H1 (cell line): ENCODE measurements at regions not wholly inside any gene's neighbourhood (a gene's known extent, or its start where the extent isn't known, plus 50 kb on each side); places are given as distances from the start of the nearest gene placed in this dataset.

Source experiments
- CTCF ChIA-PET: fragments of 300-600 bp; sonication (Branson Sonifier 250); formaldehyde crosslinking; loops from one replicate; lab custom pipeline; 2021; ENCODE audit not compliant: partially characterized antibody; lab: Charles Lee
- POLR2A ChIA-PET: fragments of 300-600 bp; sonication (Branson Sonifier 250); formaldehyde crosslinking; loops from one replicate; lab custom pipeline; 2021; ENCODE audit warnings: inconsistent platforms; ENCODE audit not compliant: partially characterized antibody; lab: Charles Lee
- DNase-seq, 2 experiments: peaks; one replicate each; pipeline versions ENCODE4 v3.0.0 to v3.0.0-alpha.2; 2010 to 2022; ENCODE audit warnings: low spot score in 2 of 2, low read depth in 1 of 2, mixed read lengths in 1 of 2
- FAIRE-seq: peaks from 2 replicates; lab custom pipeline; 2011; peaks lifted over from hg19 to GRCh38; lab: Jason Lieb, UNC
- H2AFZ ChIP-seq: 2 replicates; pipeline ENCODE4 v1.8.1; 2012; ENCODE audit warnings: low read length, inconsistent platforms
- H2AK5ac ChIP-seq: 2 replicates; pipeline ENCODE4 v1.6.1; 2013; ENCODE audit warnings: low read depth, low read length
- H2BK120ac ChIP-seq: replicated peaks from 2 replicates; pipeline ENCODE3; 2013; ENCODE audit warnings: low read depth, low read length, inconsistent platforms
- H2BK12ac ChIP-seq: 2 replicates; pipeline ENCODE4 v1.6.1; 2013; ENCODE audit warnings: low read depth, low read length
- H2BK15ac ChIP-seq: 2 replicates; pipeline ENCODE4 v1.6.1; 2013; ENCODE audit warnings: low read length
- H2BK20ac ChIP-seq: 2 replicates; pipeline ENCODE4 v1.6.1; 2013; ENCODE audit warnings: low read length
- H2BK5ac ChIP-seq: 2 replicates; pipeline ENCODE4 v1.6.1; 2013; ENCODE audit warnings: low read depth, low read length
- H3K14ac ChIP-seq: 2 replicates; pipeline ENCODE4 v1.6.1; 2013; ENCODE audit warnings: inconsistent platforms; ENCODE audit not compliant: insufficient read length
- H3K18ac ChIP-seq: 2 replicates; pipeline ENCODE4 v1.6.1; 2013; ENCODE audit warnings: low read length; ENCODE audit errors: extremely low read depth
- H3K23ac ChIP-seq: 2 replicates; pipeline ENCODE4 v1.6.1; 2013; ENCODE audit warnings: inconsistent platforms; ENCODE audit not compliant: insufficient read length
- H3K23me2 ChIP-seq: 2 replicates; pipeline ENCODE4 v1.6.1; 2013; ENCODE audit warnings: low read depth, low read length
- H3K27ac ChIP-seq: 2 replicates; pipeline ENCODE4 v1.6.1; 2011; ENCODE audit warnings: low read depth, low read length, inconsistent platforms
- H3K27me3 ChIP-seq, 4 experiments: replicated peaks in 1 of 4; 1 replicate in 1 of 4; 2 replicates in 3 of 4; pipeline versions ENCODE4 v1.6.1 to v1.8.1; 2011 to 2013; ENCODE audit warnings: low read length in 3 of 4, mild to moderate bottlenecking in 3 of 4, inconsistent platforms in 2 of 4, mixed read lengths in 2 of 4, moderate library complexity in 1 of 4; ENCODE audit not compliant: control insufficient read depth in 3 of 4, insufficient read depth in 3 of 4; ENCODE audit errors: extremely low read depth in 1 of 4
- H3K36me3 ChIP-seq, 4 experiments: 2 replicates each; pipeline versions ENCODE4 v1.6.1 to v1.8.1; 2011 to 2013; ENCODE audit warnings: mild to moderate bottlenecking in 4 of 4, low read length in 3 of 4, moderate library complexity in 2 of 4, control low read depth in 1 of 4, inconsistent platforms in 1 of 4; ENCODE audit not compliant: insufficient read depth in 4 of 4, control insufficient read depth in 2 of 4
- H3K4ac ChIP-seq: replicated peaks from 2 replicates; pipeline ENCODE3; 2013; ENCODE audit warnings: low read length, low read depth, mixed read lengths, inconsistent platforms; ENCODE audit not compliant: insufficient read length
- H3K4me1 ChIP-seq, 4 experiments: replicated peaks in 1 of 4; 1 replicate in 1 of 4; 2 replicates in 3 of 4; pipeline versions ENCODE4 v1.6.1 to v1.8.1; 2011 to 2013; ENCODE audit warnings: low read length in 3 of 4, inconsistent platforms in 2 of 4, mixed read lengths in 1 of 4; ENCODE audit not compliant: insufficient read depth in 4 of 4, control insufficient read depth in 3 of 4
- H3K4me2 ChIP-seq, 2 experiments: 2 replicates each; pipeline versions ENCODE4 v1.6.1 to v1.8.1; 2011 to 2013; ENCODE audit warnings: low read depth in 2 of 2, low read length in 2 of 2, control low read depth in 1 of 2, inconsistent platforms in 1 of 2, mild to moderate bottlenecking in 1 of 2; ENCODE audit not compliant: insufficient read depth in 1 of 2
- H3K4me3 ChIP-seq, 4 experiments: fragments of 200-600, 300-600 bp in 1 of 4; sonication (generic), shearing (Covaris generic), sonication (Bioruptor Twin) in 1 of 4; 2 replicates each; pipeline versions ENCODE4 v1.5.1 to v1.8.1; 2011 to 2016; ENCODE audit warnings: low read length in 4 of 4, low read depth in 3 of 4, control low read depth in 2 of 4, inconsistent platforms in 2 of 4, mild to moderate bottlenecking in 2 of 4, mixed read lengths in 1 of 4, moderate library complexity in 1 of 4; ENCODE audit not compliant: insufficient read depth in 2 of 4; ENCODE audit errors: extremely low read depth in 1 of 4
- H3K56ac ChIP-seq: replicated peaks from 2 replicates; pipeline ENCODE3; 2013; ENCODE audit warnings: low read depth, mild to moderate bottlenecking, mixed read lengths, low read length, inconsistent platforms; ENCODE audit not compliant: insufficient read length
- H3K79me1 ChIP-seq: 2 replicates; pipeline ENCODE4 v1.6.1; 2013; ENCODE audit warnings: low read depth, low read length, control low read depth
- H3K79me2 ChIP-seq, 2 experiments: 2 replicates each; pipeline versions ENCODE4 v1.6.1 to v1.8.1; 2012 to 2013; ENCODE audit warnings: low read length in 2 of 2, mild to moderate bottlenecking in 2 of 2, inconsistent platforms in 1 of 2; ENCODE audit not compliant: insufficient read depth in 2 of 2, control insufficient read depth in 1 of 2
- H3K9ac ChIP-seq, 4 experiments: replicated peaks in 1 of 4; 1 replicate in 1 of 4; 2 replicates in 3 of 4; pipeline versions ENCODE4 v1.6.1 to v1.8.1; 2011 to 2013; ENCODE audit warnings: low read depth in 3 of 4, low read length in 3 of 4, control low read depth in 2 of 4, mild to moderate bottlenecking in 2 of 4, moderate library complexity in 2 of 4, inconsistent platforms in 1 of 4; ENCODE audit errors: extremely low read depth in 1 of 4
- H3K9me3 ChIP-seq, 2 experiments: 2 replicates each; pipeline versions ENCODE4 v1.6.1 to v1.8.1; 2012 to 2013; ENCODE audit warnings: mild to moderate bottlenecking in 2 of 2, moderate library complexity in 2 of 2, control low read depth in 1 of 2, inconsistent platforms in 1 of 2, low read depth in 1 of 2, low read length in 1 of 2, mixed read lengths in 1 of 2; ENCODE audit not compliant: insufficient read depth in 2 of 2
- H4K20me1 ChIP-seq, 2 experiments: replicated peaks in 1 of 2; 2 replicates each; pipeline versions ENCODE3 to v1.8.1; 2011 to 2013; ENCODE audit warnings: inconsistent platforms in 2 of 2, low read length in 2 of 2, mild to moderate bottlenecking in 1 of 2; ENCODE audit not compliant: insufficient read depth in 2 of 2, control insufficient read depth in 1 of 2
- H4K5ac ChIP-seq: 2 replicates; pipeline ENCODE4 v1.6.1; 2013; ENCODE audit warnings: low read length, low read depth, mixed read lengths, inconsistent platforms; ENCODE audit not compliant: insufficient read length
- H4K8ac ChIP-seq: 2 replicates; pipeline ENCODE4 v1.8.0; 2013; ENCODE audit warnings: mild to moderate bottlenecking, moderate library complexity, low read length, inconsistent platforms; ENCODE audit not compliant: insufficient read depth; ENCODE audit errors: extremely low read depth
- H4K91ac ChIP-seq: replicated peaks from 2 replicates; pipeline ENCODE3; 2013; ENCODE audit warnings: low read length, mixed read lengths, inconsistent platforms; ENCODE audit not compliant: insufficient read length
- ASH2L ChIP-seq: fragments of 200-600, 300-600 bp; sonication (generic); IDR thresholded peaks from one replicate; pipeline ENCODE4 v1.7.1; 2017; ENCODE audit warnings: low read length
- BACH1 ChIP-seq: IDR thresholded peaks from 2 replicates; pipeline ENCODE4 v1.6.1; 2012; ENCODE audit warnings: low read length, improper control_type of control experiment
- BCL11A ChIP-seq, 2 experiments: IDR thresholded peaks; one replicate each; pipeline ENCODE4 v1.6.1; 2011; ENCODE audit warnings: low read depth in 2 of 2, low read length in 2 of 2, mild to moderate bottlenecking in 2 of 2
- BRCA1 ChIP-seq: IDR thresholded peaks from 2 replicates; pipeline ENCODE4 v1.6.1; 2012; ENCODE audit warnings: low read depth, low read length, improper control_type of control experiment
- CEBPB ChIP-seq: IDR thresholded peaks from 2 replicates; pipeline ENCODE4 v1.6.1; 2012; ENCODE audit warnings: low read depth, low read length
- CHD1 ChIP-seq: IDR thresholded peaks from 2 replicates; pipeline ENCODE4 v1.6.1; 2012; ENCODE audit warnings: low read depth, low read length, improper control_type of control experiment
- CREB1 ChIP-seq: IDR thresholded peaks from 2 replicates; pipeline ENCODE4 v1.6.1; 2012; ENCODE audit warnings: inconsistent platforms
- EP300 ChIP-seq, 2 experiments: IDR thresholded peaks; 1 replicate in 1 of 2; 2 replicates in 1 of 2; pipeline ENCODE4 v1.6.1; 2011 to 2012; ENCODE audit warnings: low read depth in 2 of 2, low read length in 2 of 2, mild to moderate bottlenecking in 2 of 2, borderline replicate concordance in 1 of 2, inconsistent platforms in 1 of 2, moderate library complexity in 1 of 2
- FOSL1 ChIP-seq: IDR thresholded peaks from 2 replicates; pipeline ENCODE4 v1.6.1; 2011; ENCODE audit warnings: mild to moderate bottlenecking, low read depth, low read length, moderate library complexity; ENCODE audit not compliant: insufficient read depth
- GABPA ChIP-seq: IDR thresholded peaks from 2 replicates; pipeline ENCODE4 v1.6.1; 2011; ENCODE audit warnings: mild to moderate bottlenecking, low read length, moderate library complexity, borderline replicate concordance; ENCODE audit not compliant: insufficient read depth
- KDM5A ChIP-seq: fragments of 200-600 bp; IDR thresholded peaks from 2 replicates; pipeline ENCODE4 v1.7.1; 2012; ENCODE audit warnings: mild to moderate bottlenecking, low read length, inconsistent platforms, mixed read lengths
- MAFK ChIP-seq: IDR thresholded peaks from 2 replicates; pipeline ENCODE4 v1.6.1; 2012; ENCODE audit warnings: low read depth, mild to moderate bottlenecking, improper control_type of control experiment, low read length
- POLR2A ChIP-seq, 2 experiments: IDR thresholded peaks; 1 replicate in 1 of 2; 2 replicates in 1 of 2; pipeline ENCODE4 v1.6.1; 2011; ENCODE audit warnings: low read depth in 2 of 2, low read length in 2 of 2, mild to moderate bottlenecking in 2 of 2; ENCODE audit errors: control extremely low read depth in 1 of 2
- RFX5 ChIP-seq: IDR thresholded peaks from 2 replicates; pipeline ENCODE4 v1.6.1; 2011; ENCODE audit warnings: low read depth, low read length, improper control_type of control experiment, borderline replicate concordance
- TBP ChIP-seq: IDR thresholded peaks from 2 replicates; pipeline ENCODE4 v1.6.1; 2011; ENCODE audit warnings: low read depth, low read length, improper control_type of control experiment
- TEAD4 ChIP-seq: IDR thresholded peaks from 2 replicates; pipeline ENCODE4 v1.6.1; 2012; ENCODE audit warnings: low read depth, low read length, inconsistent platforms, mixed read lengths
- WGBS, 2 experiments: shearing (Covaris generic) in 1 of 2; methylation state at CpG; one replicate each; pipeline versions ENCODE4 v1.1.6 to v1.1.7; 2013 to 2015; ENCODE audit warnings: low lambda C conversion rate in 2 of 2, mixed read lengths in 2 of 2, inconsistent platforms in 1 of 2, low coverage in 1 of 2, missing lambda C conversion rate in 1 of 2; ENCODE audit not compliant: insufficient replicate concordance in 2 of 2, insufficient coverage in 1 of 2, insufficient read length in 1 of 2; ENCODE audit errors: extremely low coverage in 1 of 2, missing lambda C conversion rate in 1 of 2; 5-methylcytosine and 5-hydroxymethylcytosine counted together

DNA sequence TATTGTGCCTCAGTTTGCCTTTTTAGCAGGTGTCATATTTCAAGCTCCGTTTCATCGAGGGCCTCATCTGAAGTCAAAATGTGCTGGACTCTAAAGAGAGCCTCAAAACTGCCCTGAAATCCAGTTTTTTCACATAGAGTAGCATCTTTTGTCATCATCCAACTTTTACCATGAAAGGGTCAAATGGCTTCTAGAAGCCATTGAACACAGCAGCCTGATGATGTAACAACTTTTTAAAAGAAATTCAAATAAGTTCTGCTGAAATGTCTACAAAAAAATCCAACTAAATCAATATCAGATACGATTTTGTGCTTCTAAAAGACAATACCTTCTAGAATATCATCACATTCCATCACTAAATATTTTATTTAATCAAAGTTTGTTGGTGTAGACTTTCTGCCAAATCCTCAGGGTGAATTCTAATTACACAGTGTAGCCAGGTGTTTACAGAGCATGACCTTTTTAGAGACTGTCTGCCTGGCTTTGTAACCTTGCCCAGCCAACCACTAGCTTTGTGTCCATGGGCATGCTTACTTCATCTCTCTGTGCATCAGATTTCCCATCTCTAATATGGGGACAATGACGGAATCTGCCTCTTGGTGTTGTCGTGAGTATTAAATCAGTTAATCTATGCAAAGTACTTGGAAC lies 505.0 kb downstream of the EBF1 start:
- Histone ChIP-seq H4K91ac (no peak overlapping the region), H2BK15ac (no peak overlapping the region), H3K4me3 (no peak overlapping the region), H3K36me3 (no peaks in the 10 kb centered on the region), H2AK5ac (no peak overlapping the region), H3K23ac (no peak overlapping the region), H3K56ac (no peak overlapping the region), H2BK5ac (no peak overlapping the region), H2AFZ (no peak overlapping the region), H3K4me1 (peaks cover 4 to 10% (median 9%) of the 10 kb centered on the region in 4 experiments; a peak in 5 of 7 replicates), H4K8ac (no peak overlapping the region), H3K27me3 (no peaks in the 10 kb centered on the region), H2BK12ac (no peak overlapping the region), H3K27ac (no peak overlapping the region), H3K23me2 (no peaks in the 10 kb centered on the region), H3K18ac (no peak overlapping the region), H3K79me1 (no peaks in the 10 kb centered on the region), H3K4ac (no peak overlapping the region), H3K9me3 (no peaks in the 10 kb centered on the region), H3K14ac (no peak overlapping the region), H3K9ac (no peak overlapping the region), H4K20me1 (no peaks in the 10 kb centered on the region), H3K4me2 (no peak overlapping the region), H3K79me2 (no peaks in the 10 kb centered on the region), H2BK20ac (no peak overlapping the region), H4K5ac (no peak overlapping the region), H2BK120ac (no peak overlapping the region)
- WGBS, 2 experiments: 92% methylated on average over 5 of the region's 5 CpGs; no CpG with 5 or more reads in 1 of the 2 experiments
- CTCF ChIA-PET: no interaction called here
- FAIRE-seq (no peak), DNase-seq (no peak)
- POLR2A ChIA-PET: no interaction called here
- TF ChIP-seq POLR2A (IDR thresholded peaks at IDR 0.05; ENCODE audit: control extremely low read depth in 1 of 2, low read depth in 2 of 2, low read length in 2 of 2) (no peak), ASH2L (no peak), FOSL1 (no peak), BCL11A (IDR thresholded peaks at IDR 0.05; ENCODE audit: low read depth in 2 of 2, low read length in 2 of 2) (no peak), CEBPB (no peak), TBP (no peak), MAFK (no peak), GABPA (no peak), BRCA1 (no peak), RFX5 (no peak), BACH1 (no peak), KDM5A (no peak), CHD1 (no peak), CREB1 (no peak), EP300 (IDR thresholded peaks at IDR 0.05; ENCODE audit: borderline replicate concordance in 1 of 2, low read depth in 2 of 2, low read length in 2 of 2) (no peak), TEAD4 (no peak)
